OCI-LY7 (cell line): ENCODE measurements at regions not wholly inside any gene's neighbourhood (a gene's known extent, or its start where the extent isn't known, plus 50 kb on each side); places are given as distances from the start of the nearest gene placed in this dataset.

Experiments used
- BruUV-seq: library from RNA; stranded (reverse); fragments of 400-500 nt; replicated peaks from 2 replicates; lab custom pipeline; 2021; lab: Mats Ljungman, UMichigan
- CTCF ChIA-PET: fragments of 300-600 bp; sonication (Branson Sonifier 250); formaldehyde crosslinking; loops from one replicate; lab custom pipeline; 2022; ENCODE audit warnings: antibody characterized with exemption; ENCODE audit not compliant: unreplicated experiment; lab: Charles Lee
- POLR2A ChIA-PET: fragments of 300-600 bp; sonication (Branson Sonifier 250); formaldehyde crosslinking; loops from one replicate; lab custom pipeline; 2022; ENCODE audit warnings: antibody characterized with exemption; lab: Charles Lee
- DNase-seq: peaks from one replicate; pipeline ENCODE4 v3.0.0-alpha.2; 2015; ENCODE audit warnings: low spot score
- H2AFZ ChIP-seq: fragments of 200-600 bp; sonication (generic), shearing (Covaris generic); 2 replicates; pipeline ENCODE4 v1.6.1; 2014; ENCODE audit warnings: mild to moderate bottlenecking, antibody characterized with exemption, low read length, moderate library complexity
- H3K27ac ChIP-seq: fragments of 200-600 bp; sonication (generic); 2 replicates; pipeline ENCODE4 v1.5.1; 2014; ENCODE audit warnings: mixed run types, low read depth, mild to moderate bottlenecking, moderate library complexity, low read length, inconsistent platforms; ENCODE audit not compliant: poor library complexity, severe bottlenecking
- H3K36me3 ChIP-seq: fragments of 200-600 bp; sonication (generic); 2 replicates; pipeline ENCODE4 v1.6.1; 2014; ENCODE audit warnings: mild to moderate bottlenecking, antibody characterized with exemption, low read length, moderate library complexity, mixed read lengths; ENCODE audit not compliant: insufficient read depth
- H3K4me1 ChIP-seq: fragments of 200-600 bp; sonication (generic); 2 replicates; pipeline ENCODE4 v1.5.1; 2014; ENCODE audit warnings: mild to moderate bottlenecking, low read length; ENCODE audit not compliant: insufficient read depth, poor library complexity, severe bottlenecking
- H3K4me2 ChIP-seq: fragments of 200-600 bp; sonication (generic); 2 replicates; pipeline ENCODE4 v1.6.1; 2014; ENCODE audit warnings: mild to moderate bottlenecking, low read length
- H3K4me3 ChIP-seq: fragments of 200-600 bp; sonication (generic); 2 replicates; pipeline ENCODE4 v1.5.1; 2014; ENCODE audit warnings: mild to moderate bottlenecking, low read depth, low read length; ENCODE audit not compliant: poor library complexity, severe bottlenecking
- H3K79me2 ChIP-seq: fragments of 200-600 bp; sonication (generic); 2 replicates; pipeline ENCODE4 v1.6.1; 2016; ENCODE audit warnings: low read depth, mild to moderate bottlenecking, low read length, moderate library complexity, mixed read lengths; ENCODE audit not compliant: insufficient read depth
- H3K9me2 ChIP-seq: fragments of 200-600 bp; sonication (generic); 2 replicates; pipeline ENCODE4 v1.6.1; 2016; ENCODE audit warnings: mild to moderate bottlenecking, low read length, mixed read lengths; ENCODE audit not compliant: insufficient read depth
- H3K9me3 ChIP-seq: fragments of 200-600 bp; sonication (generic); 2 replicates; pipeline ENCODE4 v1.6.1; 2014; ENCODE audit warnings: mild to moderate bottlenecking, mixed run types, low read length, mixed read lengths
- H4K20me1 ChIP-seq: fragments of 200-600 bp; sonication (generic); 2 replicates; pipeline ENCODE4 v1.6.1; 2014; ENCODE audit warnings: mild to moderate bottlenecking, antibody characterized with exemption, low read length, moderate library complexity, mixed read lengths; ENCODE audit not compliant: insufficient read depth
- CTCF ChIP-seq: fragments of 200-600 bp; sonication (generic); conservative IDR thresholded peaks from 2 replicates; pipeline ENCODE4 v1.5.1; 2014; ENCODE audit warnings: mild to moderate bottlenecking, antibody characterized with exemption, low read length, moderate library complexity, mixed read lengths
- EZH2phosphoT487 ChIP-seq: fragments of 200-600 bp; sonication (generic); IDR thresholded peaks from 2 replicates; pipeline ENCODE4 v1.6.1; 2018; ENCODE audit warnings: low read depth, borderline replicate concordance, mild to moderate bottlenecking, mixed run types, antibody characterized with exemption, low read length, moderate library complexity, mixed read lengths
- intact Hi-C: fragments of 100-400 bp; cut with micrococcal nuclease; formaldehyde crosslinking; loops from one replicate; pipeline ENCODE4 v1.10.0; 2022; ENCODE audit not compliant: unreplicated experiment

- CTCF ChIA-PET, result no interaction called here
- peaks cover 14% of the 10 kb centered on the region; the same call in 1 of the 2 replicates for H3K9me3 ChIP-seq
- H3K27ac ChIP-seq, result no peak overlapping the region
- BruUV-seq, result no TSS peak
- intact Hi-C loops, result no loop called here
- H3K4me2 ChIP-seq, result no peak overlapping the region
- POLR2A ChIA-PET, result no interaction called here
- no peak for TF ChIP-seq EZH2phosphoT487
- TF ChIP-seq CTCF, result no peak
- no peaks in the 10 kb centered on the region for H4K20me1 ChIP-seq
- H3K79me2 ChIP-seq, result no peaks in the 10 kb centered on the region
- no peaks in the 10 kb centered on the region for H3K36me3 ChIP-seq
- no peak for DNase-seq
- no peak overlapping the region for H3K4me3 ChIP-seq
- H3K9me2 ChIP-seq, result no peaks in the 10 kb centered on the region
- H3K4me1 ChIP-seq, result no peaks in the 10 kb centered on the region
- H2AFZ ChIP-seq, result no peak overlapping the region
Observed at GRCh38 chr7:121510858-121511482, 114.9 kb upstream of the FAM3C start.

GRCh38 chr7:121510302-121510701 is 114.2 kb upstream of the FAM3C start:
- DNase-seq, result peak; percentile 24
- no peak overlapping the region for H3K4me3 ChIP-seq
- BruUV-seq, result no TSS peak
- H2AFZ ChIP-seq, result no peak overlapping the region
- H3K36me3 ChIP-seq, result no peaks in the 10 kb centered on the region
- H4K20me1 ChIP-seq, result no peaks in the 10 kb centered on the region
- intact Hi-C loops, result no loop called here
- no peak overlapping the region for H3K27ac ChIP-seq
- CTCF ChIA-PET, result no interaction called here
- no peaks in the 10 kb centered on the region for H3K4me1 ChIP-seq
- H3K9me2 ChIP-seq, result no peaks in the 10 kb centered on the region
- H3K79me2 ChIP-seq, result no peaks in the 10 kb centered on the region
- H3K9me3 ChIP-seq, result peaks cover 16% of the 10 kb centered on the region; the same call in 1 of the 2 replicates
- POLR2A ChIA-PET, result no interaction called here
- TF ChIP-seq CTCF (peak; percentile 58), EZH2phosphoT487 (no peak)
- no peak overlapping the region for H3K4me2 ChIP-seq

GRCh38 chr7:121505540-121506182 is 109.6 kb upstream of the FAM3C start:
- intact Hi-C loops, result no loop called here
- BruUV-seq, result no TSS peak
- Histone ChIP-seq H3K27ac (no peak overlapping the region), H3K79me2 (no peaks in the 10 kb centered on the region), H3K9me2 (no peaks in the 10 kb centered on the region), H3K4me1 (no peaks in the 10 kb centered on the region), H3K4me3 (no peak overlapping the region), H4K20me1 (no peaks in the 10 kb centered on the region), H2AFZ (peak overlapping the region; percentile 41; the same call in 1 of the 2 replicates), H3K9me3 (peaks cover 17% of the 10 kb centered on the region; the same call in 1 of the 2 replicates), H3K4me2 (no peak overlapping the region), H3K36me3 (no peaks in the 10 kb centered on the region)
- DNase-seq, result no peak
- ChIA-PET POLR2A (no interaction called here), CTCF (no interaction called here)
- TF ChIP-seq CTCF (no peak), EZH2phosphoT487 (no peak)
